ENCODE measurements at regions not wholly inside any gene's neighbourhood (a gene's known extent, or its start where the extent isn't known, plus 50 kb on each side); places are given as distances from the start of the nearest gene placed in this dataset.

DNA sequence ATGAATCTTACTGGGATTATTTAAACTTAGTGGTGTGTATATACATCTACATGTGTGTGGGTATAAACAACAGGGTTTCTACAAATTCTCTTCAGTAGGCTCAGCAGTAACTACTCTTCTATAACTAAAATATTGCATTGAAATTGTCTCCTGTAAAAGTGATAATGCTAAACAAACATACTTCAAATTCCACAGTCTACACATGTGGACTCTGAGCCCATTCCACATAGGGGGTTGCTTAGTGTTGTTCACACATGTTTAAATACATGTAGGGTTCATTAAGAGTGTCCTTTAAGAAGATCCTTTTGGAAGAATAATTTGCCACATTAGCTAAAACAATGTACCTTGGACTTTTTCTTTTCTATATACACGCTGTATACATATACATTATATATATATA is 152.8 kb upstream of the VRK2 start:
- Histone ChIP-seq H3K4me1 (ENCODE audit: control insufficient read depth in 1 of 2, insufficient read depth in 1 of 2, low read depth in 1 of 2, low read length in 1 of 2) (no peaks in the 10 kb centered on the region), H3K36me3 (no peaks in the 10 kb centered on the region), H3K9me3 (no peaks in the 10 kb centered on the region), H3K27ac (no peak overlapping the region), H3K4me3 (ENCODE audit: low read depth in 1 of 2, low read length in 1 of 2) (no peak overlapping the region), H3K27me3 (no peaks in the 10 kb centered on the region)
- TF ChIP-seq, protein P1, sequence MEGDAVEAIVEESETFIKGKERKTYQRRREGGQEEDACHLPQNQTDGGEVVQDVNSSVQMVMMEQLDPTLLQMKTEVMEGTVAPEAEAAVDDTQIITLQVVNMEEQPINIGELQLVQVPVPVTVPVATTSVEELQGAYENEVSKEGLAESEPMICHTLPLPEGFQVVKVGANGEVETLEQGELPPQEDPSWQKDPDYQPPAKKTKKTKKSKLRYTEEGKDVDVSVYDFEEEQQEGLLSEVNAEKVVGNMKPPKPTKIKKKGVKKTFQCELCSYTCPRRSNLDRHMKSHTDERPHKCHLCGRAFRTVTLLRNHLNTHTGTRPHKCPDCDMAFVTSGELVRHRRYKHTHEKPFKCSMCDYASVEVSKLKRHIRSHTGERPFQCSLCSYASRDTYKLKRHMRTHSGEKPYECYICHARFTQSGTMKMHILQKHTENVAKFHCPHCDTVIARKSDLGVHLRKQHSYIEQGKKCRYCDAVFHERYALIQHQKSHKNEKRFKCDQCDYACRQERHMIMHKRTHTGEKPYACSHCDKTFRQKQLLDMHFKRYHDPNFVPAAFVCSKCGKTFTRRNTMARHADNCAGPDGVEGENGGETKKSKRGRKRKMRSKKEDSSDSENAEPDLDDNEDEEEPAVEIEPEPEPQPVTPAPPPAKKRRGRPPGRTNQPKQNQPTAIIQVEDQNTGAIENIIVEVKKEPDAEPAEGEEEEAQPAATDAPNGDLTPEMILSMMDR (IDR thresholded peaks at IDR 0.05) = no peak

DNA sequence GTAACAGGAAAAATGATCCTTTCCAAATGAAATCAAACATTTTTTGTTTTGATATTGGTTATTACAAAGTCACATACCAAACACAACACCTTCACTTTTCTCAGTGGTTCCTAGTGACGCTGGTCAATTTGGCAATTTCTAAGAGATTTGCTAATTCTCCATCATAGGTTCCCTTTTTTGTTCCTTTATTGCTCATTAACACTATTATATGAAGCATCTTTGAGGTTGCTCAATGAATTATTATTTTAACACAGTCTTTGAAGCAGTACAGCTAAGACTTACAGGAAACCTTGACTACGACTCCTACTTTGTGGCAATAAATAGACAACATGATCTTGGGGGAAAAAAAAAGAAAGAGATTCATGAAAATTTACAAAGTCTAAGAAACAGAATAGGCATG is 152.2 kb upstream of the VRK2 start:
- Histone ChIP-seq H3K27me3 (no peaks in the 10 kb centered on the region), H3K36me3 (no peaks in the 10 kb centered on the region), H3K4me1 (ENCODE audit: control insufficient read depth in 1 of 2, insufficient read depth in 1 of 2, low read depth in 1 of 2, low read length in 1 of 2) (no peaks in the 10 kb centered on the region), H3K9me3 (no peaks in the 10 kb centered on the region), H3K27ac (no peak overlapping the region), H3K4me3 (ENCODE audit: low read depth in 1 of 2, low read length in 1 of 2) (no peak overlapping the region)
- TF ChIP-seq, protein P1 (IDR thresholded peaks at IDR 0.05) = no peak

DNA sequence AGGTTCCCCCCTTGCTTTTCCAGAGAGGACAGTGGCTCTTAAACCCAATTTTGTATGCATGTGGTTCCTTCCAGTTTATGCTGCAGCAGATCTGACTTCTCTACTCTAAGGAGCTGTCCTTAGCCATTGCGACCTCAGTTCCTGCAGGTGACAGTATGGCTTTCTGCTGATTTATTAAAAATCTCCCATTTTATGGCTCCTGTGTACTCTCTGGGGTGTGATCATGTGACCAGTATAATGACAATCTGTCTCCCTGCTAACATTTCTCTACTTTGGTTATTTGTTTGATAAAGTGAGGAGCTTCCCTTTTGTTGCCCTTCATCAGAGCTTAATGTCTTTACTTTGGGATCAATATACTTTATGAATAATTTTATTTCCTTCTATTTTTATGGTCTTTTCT is 148.7 kb upstream of the VRK2 start:
- H3K27ac ChIP-seq = no peak overlapping the region
- no peaks in the 10 kb centered on the region for H3K36me3 ChIP-seq
- no peaks in the 10 kb centered on the region for H3K27me3 ChIP-seq
- H3K4me3 ChIP-seq (ENCODE audit: low read depth in 1 of 2, low read length in 1 of 2) = no peak overlapping the region
- TF ChIP-seq, protein P1 (IDR thresholded peaks at IDR 0.05) = no peak
- no peaks in the 10 kb centered on the region for H3K4me1 ChIP-seq (ENCODE audit: control insufficient read depth in 1 of 2, insufficient read depth in 1 of 2, low read depth in 1 of 2, low read length in 1 of 2)
- no peaks in the 10 kb centered on the region for H3K9me3 ChIP-seq

DNA sequence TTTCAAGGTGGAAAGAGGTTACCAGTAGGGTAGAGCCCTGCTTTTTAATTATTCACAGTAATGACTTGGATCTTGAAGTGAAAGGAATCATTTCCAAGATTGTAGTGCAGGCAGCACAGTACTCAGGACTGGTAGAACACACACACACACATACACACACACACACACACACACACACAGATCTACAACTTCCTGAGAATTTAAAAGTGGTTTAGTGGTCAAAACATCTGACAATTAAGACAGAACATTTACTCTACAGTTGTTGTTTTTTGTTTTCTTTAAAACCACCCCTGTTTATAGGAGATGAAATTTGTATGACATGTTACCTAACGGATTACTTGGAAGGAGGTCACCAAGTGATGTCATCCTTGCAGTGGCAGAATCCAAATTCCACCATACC is 146.7 kb upstream of the VRK2 start:
- H3K27me3 ChIP-seq = no peaks in the 10 kb centered on the region
- H3K9me3 ChIP-seq = no peaks in the 10 kb centered on the region
- no peak overlapping the region for H3K27ac ChIP-seq
- no peaks in the 10 kb centered on the region for H3K4me1 ChIP-seq (ENCODE audit: control insufficient read depth in 1 of 2, insufficient read depth in 1 of 2, low read depth in 1 of 2, low read length in 1 of 2)
- TF ChIP-seq, protein P1 (IDR thresholded peaks at IDR 0.05) = no peak
- no peak overlapping the region for H3K4me3 ChIP-seq (ENCODE audit: low read depth in 1 of 2, low read length in 1 of 2)
- H3K36me3 ChIP-seq = no peaks in the 10 kb centered on the region

DNA sequence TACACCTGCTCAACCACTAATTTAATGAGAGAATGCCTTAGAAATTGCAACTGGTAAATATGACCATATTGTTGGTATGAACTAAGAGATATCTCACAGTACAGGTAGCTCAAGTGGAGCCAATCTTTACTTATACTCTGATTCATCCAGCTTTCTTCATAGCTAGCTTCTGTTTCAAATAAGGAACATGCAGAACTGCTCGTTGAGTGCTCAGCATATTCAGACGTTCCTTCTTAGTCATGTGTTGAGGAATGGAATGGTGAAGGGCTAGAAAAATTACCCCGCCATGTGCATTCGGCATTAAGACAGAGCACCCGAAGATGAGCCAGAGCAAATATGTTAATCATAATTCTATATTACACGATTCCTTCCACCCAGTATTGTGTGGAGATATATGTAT is 144.0 kb upstream of the VRK2 start:
- TF ChIP-seq, protein P1 (IDR thresholded peaks at IDR 0.05) = no peak
- Histone ChIP-seq H3K4me3 (ENCODE audit: low read depth in 1 of 2, low read length in 1 of 2) (no peak overlapping the region), H3K4me1 (ENCODE audit: control insufficient read depth in 1 of 2, insufficient read depth in 1 of 2, low read depth in 1 of 2, low read length in 1 of 2) (no peaks in the 10 kb centered on the region), H3K36me3 (no peaks in the 10 kb centered on the region), H3K27me3 (no peaks in the 10 kb centered on the region), H3K9me3 (no peaks in the 10 kb centered on the region), H3K27ac (no peak overlapping the region)

DNA sequence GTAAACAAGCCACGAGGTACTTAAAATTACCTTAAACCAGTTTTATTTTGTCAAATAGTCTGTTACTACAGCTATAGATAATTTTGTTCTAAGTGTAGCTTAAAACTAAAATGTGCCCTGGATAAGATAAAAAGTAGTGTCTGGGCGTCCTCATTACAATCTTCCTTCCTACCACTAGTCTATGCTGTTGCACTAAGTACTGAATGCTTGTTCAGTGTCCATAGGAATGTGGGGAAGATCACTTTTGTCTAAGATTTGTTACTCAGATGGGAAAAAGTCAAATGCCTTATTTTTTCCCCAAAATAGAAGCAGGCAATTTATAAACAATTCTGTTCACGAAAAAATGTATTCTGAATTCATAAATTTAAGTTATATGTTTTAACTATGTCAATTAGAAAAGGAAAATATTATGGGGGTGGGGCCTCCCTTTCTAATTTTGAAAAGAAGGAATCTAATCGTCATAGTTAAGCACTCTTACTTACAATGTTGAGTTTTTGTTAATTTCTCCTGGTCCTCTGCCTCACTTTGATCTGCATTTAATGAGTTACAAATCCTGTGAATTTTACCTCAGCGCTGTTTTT is 140.4 kb upstream of the VRK2 start:
- Histone ChIP-seq H3K4me1 (ENCODE audit: control insufficient read depth in 1 of 2, insufficient read depth in 1 of 2, low read depth in 1 of 2, low read length in 1 of 2) (no peaks in the 10 kb centered on the region), H3K27me3 (no peaks in the 10 kb centered on the region), H3K27ac (no peak overlapping the region), H3K36me3 (no peaks in the 10 kb centered on the region), H3K4me3 (ENCODE audit: low read depth in 1 of 2, low read length in 1 of 2) (no peak overlapping the region), H3K9me3 (no peaks in the 10 kb centered on the region)
- TF ChIP-seq, protein P1 (IDR thresholded peaks at IDR 0.05) = no peak

Measured in neutrophil (primary cell).